ENCODE measurements at regions not wholly inside any gene's neighbourhood (a gene's known extent, or its start where the extent isn't known, plus 50 kb on each side); places are given as distances from the start of the nearest gene placed in this dataset.

DNA sequence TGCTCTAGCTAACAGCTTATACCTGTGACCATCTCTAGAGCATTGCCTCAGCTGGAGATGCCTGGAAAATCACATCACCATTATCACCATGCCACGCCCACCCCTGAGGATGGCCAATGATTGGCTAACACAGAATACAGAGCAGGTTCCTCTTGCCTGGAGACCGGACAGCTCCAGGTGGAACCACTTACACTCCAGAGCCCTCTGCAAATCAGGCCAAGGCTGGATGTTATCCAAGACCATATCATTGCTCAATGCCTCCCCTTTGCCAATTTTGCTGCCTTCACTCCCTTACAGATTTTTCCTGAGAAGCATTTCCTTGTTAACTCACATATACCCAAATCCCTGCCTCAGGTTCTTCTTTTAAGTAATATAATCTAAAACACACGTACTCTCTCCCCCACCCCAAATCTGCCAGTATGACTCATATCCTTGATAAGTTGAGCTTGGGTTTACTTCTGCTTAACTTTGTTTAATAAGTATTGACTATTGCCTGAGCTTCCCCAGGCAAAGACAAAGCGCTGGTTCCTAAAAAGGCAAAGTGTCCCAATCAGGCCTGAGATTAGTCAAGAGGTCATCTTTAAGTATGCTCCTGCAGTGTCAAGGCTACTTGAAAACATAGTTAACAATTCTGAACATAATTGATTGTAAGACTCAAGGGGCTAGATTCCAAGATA is 309.6 kb downstream of the EPB41L4A start:
- TF ChIP-seq, protein P1, sequence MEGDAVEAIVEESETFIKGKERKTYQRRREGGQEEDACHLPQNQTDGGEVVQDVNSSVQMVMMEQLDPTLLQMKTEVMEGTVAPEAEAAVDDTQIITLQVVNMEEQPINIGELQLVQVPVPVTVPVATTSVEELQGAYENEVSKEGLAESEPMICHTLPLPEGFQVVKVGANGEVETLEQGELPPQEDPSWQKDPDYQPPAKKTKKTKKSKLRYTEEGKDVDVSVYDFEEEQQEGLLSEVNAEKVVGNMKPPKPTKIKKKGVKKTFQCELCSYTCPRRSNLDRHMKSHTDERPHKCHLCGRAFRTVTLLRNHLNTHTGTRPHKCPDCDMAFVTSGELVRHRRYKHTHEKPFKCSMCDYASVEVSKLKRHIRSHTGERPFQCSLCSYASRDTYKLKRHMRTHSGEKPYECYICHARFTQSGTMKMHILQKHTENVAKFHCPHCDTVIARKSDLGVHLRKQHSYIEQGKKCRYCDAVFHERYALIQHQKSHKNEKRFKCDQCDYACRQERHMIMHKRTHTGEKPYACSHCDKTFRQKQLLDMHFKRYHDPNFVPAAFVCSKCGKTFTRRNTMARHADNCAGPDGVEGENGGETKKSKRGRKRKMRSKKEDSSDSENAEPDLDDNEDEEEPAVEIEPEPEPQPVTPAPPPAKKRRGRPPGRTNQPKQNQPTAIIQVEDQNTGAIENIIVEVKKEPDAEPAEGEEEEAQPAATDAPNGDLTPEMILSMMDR (IDR thresholded peaks at IDR 0.05) = no peak
- TF ChIP-seq POLR2A (IDR thresholded peaks at IDR 0.05) (no peak), POLR2AphosphoS5 (IDR thresholded peaks at IDR 0.05) (no peak)

All from prostate gland (tissue), 2 donors.